ENCODE measurements at regions not wholly inside any gene's neighbourhood (a gene's known extent, or its start where the extent isn't known, plus 50 kb on each side); places are given as distances from the start of the nearest gene placed in this dataset.
"Not testable (repeated sequence)": the region's sequence is repeated elsewhere in the genome, so short reads cannot be mapped to it uniquely, and the experiment has no call there.

DNA sequence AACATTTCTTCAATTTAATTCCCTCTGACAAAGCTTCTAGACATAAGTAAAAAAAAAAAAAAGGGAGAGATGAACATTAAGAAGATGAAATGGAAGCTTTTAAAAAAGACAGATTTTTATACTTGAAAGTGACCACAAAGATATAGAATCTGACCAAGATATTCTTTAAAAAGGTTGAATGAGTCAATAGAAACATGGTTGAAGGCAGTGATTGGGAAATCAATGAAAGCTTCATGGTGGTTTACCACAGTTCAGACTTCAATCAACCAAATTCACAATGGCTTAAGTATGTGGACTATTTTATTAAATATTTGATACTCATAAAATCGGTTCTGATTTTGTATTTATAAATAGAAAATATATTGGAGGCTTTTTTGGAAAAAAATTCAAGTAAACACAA lies 248.4 kb upstream of the HSF2 start:
- no peak overlapping the region for H3K4me3 Mint-ChIP-seq
- H3K27me3 Mint-ChIP-seq: no peaks in the 10 kb centered on the region
- peaks cover 1% of the 10 kb centered on the region for H3K9me3 Mint-ChIP-seq
- H3K36me3 Mint-ChIP-seq: no peaks in the 10 kb centered on the region
- H3K4me1 Mint-ChIP-seq: no peaks in the 10 kb centered on the region
- ATAC-seq (ENCODE audit: low read depth): no peak
- DNase-seq (ENCODE audit: low spot score in 2 of 2): no peak
- H3K27ac Mint-ChIP-seq: no peak overlapping the region

DNA sequence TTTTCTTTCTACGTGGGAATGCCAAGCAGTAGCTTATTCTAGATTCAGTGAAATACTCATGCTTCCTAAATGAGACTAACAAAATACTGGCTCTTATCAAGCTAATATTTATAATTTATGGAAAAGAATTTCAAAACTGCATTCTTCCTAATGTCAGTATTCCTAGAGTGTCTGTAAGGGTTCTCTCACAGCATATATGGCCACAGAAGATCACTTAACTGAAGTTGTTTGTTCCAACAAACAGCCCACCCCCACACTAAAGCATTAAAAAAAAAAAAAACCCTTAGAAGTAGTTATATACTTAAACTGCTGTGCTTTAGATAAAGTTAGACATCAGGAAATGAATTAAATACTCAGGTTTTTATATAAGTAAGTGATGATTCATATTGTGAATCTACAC lies 247.7 kb upstream of the HSF2 start:
- Mint-ChIP-seq H3K27ac (no peak overlapping the region), H3K9me3 (peaks cover 1% of the 10 kb centered on the region), H3K4me3 (no peak overlapping the region), H3K27me3 (no peaks in the 10 kb centered on the region), H3K4me1 (no peaks in the 10 kb centered on the region), H3K36me3 (no peaks in the 10 kb centered on the region)
- DNase-seq (ENCODE audit: low spot score in 2 of 2) (no peak), ATAC-seq (ENCODE audit: low read depth) (no peak)

- Mint-ChIP-seq H3K27ac (no peak overlapping the region), H3K4me1 (no peaks in the 10 kb centered on the region), H3K4me3 (no peak overlapping the region), H3K27me3 (no peaks in the 10 kb centered on the region), H3K9me3 (peaks cover 1% of the 10 kb centered on the region), H3K36me3 (no peaks in the 10 kb centered on the region)
- DNase-seq (ENCODE audit: low spot score in 2 of 2) (no peak), ATAC-seq (ENCODE audit: low read depth) (no peak)
Observed at GRCh38 chr6:122153557-122153956, 245.9 kb upstream of the HSF2 start.

DNA sequence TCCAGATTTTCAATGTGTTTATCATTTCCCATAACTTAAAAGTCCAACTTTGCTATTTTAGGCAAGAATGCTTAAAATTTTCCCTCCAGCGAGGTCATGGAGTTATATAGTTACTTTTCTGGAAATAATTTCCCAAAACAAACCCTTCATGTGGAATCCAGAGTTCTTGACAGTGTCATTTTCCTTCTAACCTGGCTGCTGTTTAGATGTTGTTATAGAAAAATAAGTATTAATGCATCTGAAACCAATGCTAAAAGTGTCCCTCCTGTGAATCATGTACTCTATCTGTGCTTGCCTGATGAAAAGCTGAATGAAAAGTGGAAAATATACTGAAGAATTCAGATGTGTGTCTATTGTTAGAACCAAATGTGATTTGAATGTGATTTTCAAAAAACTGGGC lies 245.3 kb upstream of the HSF2 start:
- Mint-ChIP-seq H3K27ac (no peak overlapping the region), H3K4me3 (no peak overlapping the region), H3K9me3 (peaks cover 1% of the 10 kb centered on the region), H3K27me3 (no peaks in the 10 kb centered on the region), H3K36me3 (no peaks in the 10 kb centered on the region), H3K4me1 (no peaks in the 10 kb centered on the region)
- ATAC-seq (ENCODE audit: low read depth) (no peak), DNase-seq (ENCODE audit: low spot score in 2 of 2) (no peak)

DNA sequence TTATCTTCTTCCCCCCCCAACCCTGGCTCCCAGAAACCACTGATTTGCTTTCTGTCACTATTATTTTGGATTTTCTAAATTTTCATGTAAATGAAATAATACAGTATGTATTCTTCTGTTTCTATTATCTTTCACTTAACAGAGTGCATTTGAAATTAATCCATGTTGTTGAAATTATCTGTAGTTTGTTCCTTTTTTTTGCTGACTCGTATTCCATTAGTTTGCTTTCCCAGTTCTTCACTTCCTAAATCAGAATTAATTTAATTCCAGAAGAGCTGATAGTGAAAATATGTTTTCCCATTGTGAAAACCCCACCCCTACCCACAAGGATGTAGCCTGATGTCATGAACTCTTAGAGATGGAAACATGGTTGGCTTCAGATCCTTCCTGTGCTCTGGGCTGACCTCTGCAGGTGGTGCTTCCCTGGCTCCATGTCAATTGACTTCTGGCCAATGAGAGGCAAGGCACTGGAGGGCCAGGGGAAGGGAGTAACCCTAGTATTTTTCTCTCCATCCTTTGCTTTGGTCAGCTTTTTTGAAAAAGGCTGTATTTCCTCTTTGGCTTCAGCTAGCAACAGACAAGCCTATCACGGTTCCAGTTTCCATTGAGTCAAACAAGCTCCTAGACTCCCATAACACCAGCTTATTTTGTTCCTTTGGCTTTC lies 244.4 kb upstream of the HSF2 start:
- Mint-ChIP-seq H3K27ac (no peak overlapping the region), H3K36me3 (no peaks in the 10 kb centered on the region), H3K4me3 (no peak overlapping the region), H3K9me3 (peaks cover 1% of the 10 kb centered on the region), H3K27me3 (no peaks in the 10 kb centered on the region), H3K4me1 (no peaks in the 10 kb centered on the region)
- ATAC-seq (ENCODE audit: low read depth): no peak
- no peak for DNase-seq (ENCODE audit: low spot score in 2 of 2)

GRCh38 chr6:122161136-122161535 lies 238.3 kb upstream of the HSF2 start:
- no peaks in the 10 kb centered on the region for H3K36me3 Mint-ChIP-seq
- no peak overlapping the region for H3K4me3 Mint-ChIP-seq
- ATAC-seq (ENCODE audit: low read depth): no peak
- no peak overlapping the region for H3K27ac Mint-ChIP-seq
- no peak for DNase-seq (ENCODE audit: low spot score in 2 of 2)
- H3K27me3 Mint-ChIP-seq: no peaks in the 10 kb centered on the region
- H3K9me3 Mint-ChIP-seq: no peaks in the 10 kb centered on the region
- no peaks in the 10 kb centered on the region for H3K4me1 Mint-ChIP-seq

DNA sequence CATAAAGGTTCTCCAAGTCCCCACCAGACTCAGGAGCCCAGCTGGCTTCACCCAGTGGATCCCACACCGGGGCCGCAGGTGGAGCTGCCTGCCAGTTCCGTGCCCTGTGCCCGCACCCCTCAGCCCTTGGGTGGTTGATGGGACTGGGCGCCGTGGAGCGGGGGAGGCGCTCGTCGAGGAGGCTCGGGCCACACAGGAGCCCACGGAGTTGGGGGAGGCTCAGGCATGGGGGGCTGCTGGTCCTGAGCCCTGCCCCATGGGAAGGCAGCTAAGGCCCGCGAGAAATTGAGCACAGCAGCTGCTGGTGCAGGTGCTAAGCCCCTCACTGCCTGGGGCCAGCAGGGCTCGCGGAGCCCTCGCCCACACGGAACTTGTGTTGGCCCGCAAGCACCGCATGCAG lies 234.4 kb upstream of the HSF2 start:
- Mint-ChIP-seq H3K36me3 (no peaks in the 10 kb centered on the region), H3K27ac (no peak overlapping the region), H3K4me3 (no peak overlapping the region), H3K4me1 (no peaks in the 10 kb centered on the region), H3K27me3 (no peaks in the 10 kb centered on the region), H3K9me3 (no peaks in the 10 kb centered on the region)
- ATAC-seq (ENCODE audit: low read depth) (no peak), DNase-seq (ENCODE audit: low spot score in 2 of 2) (no peak)

- Mint-ChIP-seq H3K4me1 (no peaks in the 10 kb centered on the region), H3K9me3 (no peaks in the 10 kb centered on the region), H3K27me3 (no peaks in the 10 kb centered on the region), H3K4me3 (no peak overlapping the region), H3K36me3 (no peaks in the 10 kb centered on the region), H3K27ac (no peak overlapping the region)
- no peak for ATAC-seq (ENCODE audit: low read depth)
- DNase-seq (ENCODE audit: low spot score in 2 of 2): no peak
Observed at GRCh38 chr6:122170274-122170673, 229.2 kb upstream of the HSF2 start.

GRCh38 chr6:122178988-122179387 lies 220.5 kb upstream of the HSF2 start:
- H3K9me3 Mint-ChIP-seq: no peaks in the 10 kb centered on the region
- no peaks in the 10 kb centered on the region for H3K36me3 Mint-ChIP-seq
- H3K27me3 Mint-ChIP-seq: no peaks in the 10 kb centered on the region
- ATAC-seq (ENCODE audit: low read depth): no peak
- H3K4me1 Mint-ChIP-seq: no peaks in the 10 kb centered on the region
- H3K27ac Mint-ChIP-seq: no peak overlapping the region
- DNase-seq (ENCODE audit: low spot score in 2 of 2): no peak
- H3K4me3 Mint-ChIP-seq: no peak overlapping the region

- DNase-seq (ENCODE audit: low spot score in 2 of 2) (no peak), ATAC-seq (ENCODE audit: low read depth) (no peak)
- Mint-ChIP-seq H3K27me3 (no peaks in the 10 kb centered on the region), H3K9me3 (peaks cover 1% of the 10 kb centered on the region), H3K4me3 (no peak overlapping the region), H3K4me1 (no peaks in the 10 kb centered on the region), H3K36me3 (no peaks in the 10 kb centered on the region), H3K27ac (no peak overlapping the region)
Observed at GRCh38 chr6:122180132-122180531, 219.3 kb upstream of the HSF2 start.

- Mint-ChIP-seq H3K27me3 (no peaks in the 10 kb centered on the region), H3K4me1 (no peaks in the 10 kb centered on the region)
- no peak for ATAC-seq (ENCODE audit: low read depth)
Observed at GRCh38 chr6:122182061-122182460, 217.4 kb upstream of the HSF2 start.

GRCh38 chr6:122184401-122184827 lies 215.0 kb upstream of the HSF2 start:
- H3K9me3 Mint-ChIP-seq: peaks cover 1% of the 10 kb centered on the region
- H3K27me3 Mint-ChIP-seq: no peaks in the 10 kb centered on the region
- no peak overlapping the region for H3K27ac Mint-ChIP-seq
- no peak overlapping the region for H3K4me3 Mint-ChIP-seq
- DNase-seq (ENCODE audit: low spot score in 2 of 2) (no peak), ATAC-seq (ENCODE audit: low read depth) (no peak)
- no peaks in the 10 kb centered on the region for H3K4me1 Mint-ChIP-seq
- H3K36me3 Mint-ChIP-seq: no peaks in the 10 kb centered on the region

More at GRCh38 chr6:122182061-122182460, 217.4 kb upstream of the HSF2 start:
- DNase-seq (ENCODE audit: low spot score in 2 of 2): no peak
- Mint-ChIP-seq H3K9me3 (peaks cover 1% of the 10 kb centered on the region), H3K27ac (no peak overlapping the region), H3K36me3 (no peaks in the 10 kb centered on the region), H3K4me3 (no peak overlapping the region)

- H3K27ac Mint-ChIP-seq; H3K4me1 Mint-ChIP-seq; H3K27me3 Mint-ChIP-seq; H3K4me3 Mint-ChIP-seq; H3K9me3 Mint-ChIP-seq; DNase-seq (ENCODE audit: low spot score in 2 of 2); ATAC-seq (ENCODE audit: low read depth); H3K36me3 Mint-ChIP-seq: not testable (repeated sequence)
Observed at GRCh38 chr6:122185458-122185857, 214.0 kb upstream of the HSF2 start.

DNA sequence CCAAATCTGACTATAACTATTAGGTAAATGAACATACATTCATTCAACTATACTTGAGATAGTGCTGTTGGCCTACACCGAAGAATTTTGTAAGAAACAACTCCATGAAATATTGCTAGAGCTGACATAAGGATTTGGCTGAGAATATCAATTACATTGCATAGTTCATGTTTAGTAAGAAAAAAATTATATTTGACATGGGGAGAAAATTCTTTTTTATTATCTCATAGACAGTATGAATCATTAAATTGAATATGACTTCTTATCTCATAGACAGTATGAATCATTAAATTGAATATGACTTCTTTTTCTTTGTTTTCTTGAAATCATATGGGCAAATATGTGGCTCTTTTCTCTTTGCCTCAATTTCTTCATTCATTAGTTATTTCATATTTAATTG lies 212.3 kb upstream of the HSF2 start:
- Mint-ChIP-seq H3K4me1 (no peaks in the 10 kb centered on the region), H3K27me3 (no peaks in the 10 kb centered on the region), H3K9me3 (peaks cover 1% of the 10 kb centered on the region), H3K4me3 (no peak overlapping the region), H3K36me3 (no peaks in the 10 kb centered on the region), H3K27ac (no peak overlapping the region)
- DNase-seq (ENCODE audit: low spot score in 2 of 2) (no peak), ATAC-seq (ENCODE audit: low read depth) (no peak)

DNA sequence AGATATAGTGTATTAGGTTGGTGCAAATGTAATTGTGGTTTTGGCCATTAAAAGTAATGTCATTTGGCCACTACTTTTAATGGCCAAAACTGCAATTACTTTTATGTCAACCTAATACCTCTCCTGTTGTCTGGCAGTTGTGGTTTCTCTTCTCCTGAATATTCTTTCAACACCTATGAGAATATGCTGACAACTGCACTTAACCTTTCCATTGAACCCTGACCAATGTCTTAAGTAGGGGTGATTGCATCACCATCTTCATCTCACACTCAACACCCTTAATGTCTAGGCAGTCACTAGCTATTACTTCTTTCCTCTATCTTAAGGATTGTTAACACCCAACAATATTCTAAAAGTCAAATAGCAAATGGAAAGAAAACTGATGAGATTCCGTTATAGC lies 200.5 kb upstream of the HSF2 start:
- H3K4me1 Mint-ChIP-seq: no peaks in the 10 kb centered on the region
- ATAC-seq (ENCODE audit: low read depth) (no peak), DNase-seq (ENCODE audit: low spot score in 2 of 2) (no peak)
- H3K27me3 Mint-ChIP-seq: no peaks in the 10 kb centered on the region
- H3K36me3 Mint-ChIP-seq: no peaks in the 10 kb centered on the region
- no peak overlapping the region for H3K27ac Mint-ChIP-seq
- no peak overlapping the region for H3K4me3 Mint-ChIP-seq
- H3K9me3 Mint-ChIP-seq: peaks cover 2% of the 10 kb centered on the region
